AG08396 (cell line): ENCODE measurements at regions not wholly inside any gene's neighbourhood (a gene's known extent, or its start where the extent isn't known, plus 50 kb on each side); places are given as distances from the start of the nearest gene placed in this dataset.
"Not testable (repeated sequence)": the region's sequence is repeated elsewhere in the genome, so short reads cannot be mapped to it uniquely, and the experiment has no call there.

Experiments used
- DNase-seq: peaks from one replicate; pipeline ENCODE4 v3.0.0; 2012; ENCODE audit warnings: low spot score, mixed read lengths

- DNase-seq, result peak; percentile 43
Observed at GRCh38 chr5:40221796-40222195, 457.9 kb upstream of the PTGER4 start.

- no peak for DNase-seq
Observed at GRCh38 chr5:40221255-40221654, 458.5 kb upstream of the PTGER4 start.

- no peak for DNase-seq
Observed at GRCh38 chr5:40220260-40220659, 459.5 kb upstream of the PTGER4 start.

- DNase-seq, result no peak
Observed at GRCh38 chr5:40217553-40217952, 462.2 kb upstream of the PTGER4 start.

- no peak for DNase-seq
Observed at GRCh38 chr5:40210694-40211093, 469.0 kb upstream of the PTGER4 start.

GRCh38 chr5:40206030-40206429 lies 473.7 kb upstream of the PTGER4 start:
- no peak for DNase-seq

GRCh38 chr5:40204144-40204543 lies 475.6 kb upstream of the PTGER4 start:
- DNase-seq, result no peak

GRCh38 chr5:40202814-40203440 lies 476.8 kb upstream of the PTGER4 start:
- DNase-seq, result no peak

GRCh38 chr5:40198736-40199135 lies 481.0 kb upstream of the PTGER4 start:
- DNase-seq, result no peak

- not testable (repeated sequence) for DNase-seq
Observed at GRCh38 chr5:40195574-40195973, 484.1 kb upstream of the PTGER4 start.

GRCh38 chr5:40191150-40191549 lies 488.6 kb upstream of the PTGER4 start:
- no peak for DNase-seq

GRCh38 chr5:40172721-40173120 lies 507.0 kb upstream of the PTGER4 start:
- no peak for DNase-seq

GRCh38 chr5:40171971-40172370 lies 507.7 kb upstream of the PTGER4 start:
- DNase-seq, result peak; percentile 37

GRCh38 chr5:40167283-40167682 lies 512.4 kb upstream of the PTGER4 start:
- DNase-seq, result no peak

- DNase-seq, result no peak
Observed at GRCh38 chr5:40166802-40167201, 512.9 kb upstream of the PTGER4 start.

GRCh38 chr5:40165789-40166728 lies 513.7 kb upstream of the PTGER4 start:
- no peak for DNase-seq

- DNase-seq, result no peak
Observed at GRCh38 chr5:40165106-40165788, 514.5 kb upstream of the PTGER4 start.

GRCh38 chr5:40160435-40160834 lies 519.3 kb upstream of the PTGER4 start:
- no peak for DNase-seq

GRCh38 chr5:40154194-40154593 lies 525.5 kb upstream of the PTGER4 start:
- DNase-seq, result no peak

GRCh38 chr5:40150896-40151295 lies 528.8 kb upstream of the PTGER4 start:
- DNase-seq, result no peak

- DNase-seq, result no peak
Observed at GRCh38 chr5:40141896-40142295, 537.8 kb upstream of the PTGER4 start.

- no peak for DNase-seq
Observed at GRCh38 chr5:40141418-40141817, 538.3 kb upstream of the PTGER4 start.

GRCh38 chr5:40137223-40137622 lies 542.5 kb upstream of the PTGER4 start:
- no peak for DNase-seq
